HG03175 (cell line): ENCODE measurements at regions not wholly inside any gene's neighbourhood (a gene's known extent, or its start where the extent isn't known, plus 50 kb on each side); places are given as distances from the start of the nearest gene placed in this dataset.
"Not testable (repeated sequence)": the region's sequence is repeated elsewhere in the genome, so short reads cannot be mapped to it uniquely, and the experiment has no call there.

Source experiments
- ATAC-seq: cut with Tn5 transposase; IDR thresholded peaks from one replicate; pipeline ENCODE4 v1.9.1; 2021; ENCODE audit warnings: mild to moderate bottlenecking, moderate library complexity; ENCODE audit not compliant: unreplicated experiment

DNA sequence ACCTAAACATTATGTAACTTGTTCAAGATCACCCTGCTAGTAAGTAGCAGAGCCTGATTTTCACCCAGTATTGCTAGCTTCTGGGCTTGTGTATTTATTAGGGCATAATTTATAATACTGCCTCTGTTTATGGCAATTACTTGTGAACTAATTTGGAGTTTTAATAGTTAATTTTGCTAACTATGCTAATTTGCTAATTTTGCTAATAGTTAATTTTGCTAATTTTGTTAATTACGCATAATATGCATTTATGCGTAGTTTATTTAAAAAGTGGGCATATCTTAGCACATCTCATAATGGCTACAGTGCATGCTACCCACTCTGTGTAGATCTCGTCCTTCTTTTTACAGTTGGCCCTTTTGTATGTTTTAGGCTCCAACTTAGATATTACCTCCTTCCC is 898.1 kb upstream of the EPHA5 start:
- ATAC-seq = no peak

GRCh38 chr4:66568001-66568400 is 897.7 kb upstream of the EPHA5 start:
- ATAC-seq = no peak

DNA sequence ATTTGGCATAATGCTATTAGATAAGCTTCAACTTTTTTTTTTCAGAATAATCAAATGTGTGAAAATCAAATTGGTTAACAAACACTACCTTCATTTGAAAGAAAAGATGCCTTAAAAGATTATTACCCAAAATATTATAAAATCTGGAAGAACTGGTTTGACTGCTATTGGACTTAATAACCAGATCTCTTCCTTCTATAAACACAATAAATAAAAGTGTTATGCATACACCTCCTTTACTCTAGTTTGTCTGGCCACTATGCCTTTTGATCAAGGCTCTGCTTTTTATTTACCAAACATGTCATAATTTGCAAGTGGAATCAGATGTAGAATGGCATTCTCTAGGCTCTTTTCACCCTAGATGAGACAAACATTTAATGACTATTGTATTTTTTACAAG is 897.3 kb upstream of the EPHA5 start:
- no peak for ATAC-seq

- ATAC-seq = no peak
Observed at GRCh38 chr4:66565801-66566200, 895.5 kb upstream of the EPHA5 start.

- no peak for ATAC-seq
Observed at GRCh38 chr4:66564901-66565651, 894.8 kb upstream of the EPHA5 start.

DNA sequence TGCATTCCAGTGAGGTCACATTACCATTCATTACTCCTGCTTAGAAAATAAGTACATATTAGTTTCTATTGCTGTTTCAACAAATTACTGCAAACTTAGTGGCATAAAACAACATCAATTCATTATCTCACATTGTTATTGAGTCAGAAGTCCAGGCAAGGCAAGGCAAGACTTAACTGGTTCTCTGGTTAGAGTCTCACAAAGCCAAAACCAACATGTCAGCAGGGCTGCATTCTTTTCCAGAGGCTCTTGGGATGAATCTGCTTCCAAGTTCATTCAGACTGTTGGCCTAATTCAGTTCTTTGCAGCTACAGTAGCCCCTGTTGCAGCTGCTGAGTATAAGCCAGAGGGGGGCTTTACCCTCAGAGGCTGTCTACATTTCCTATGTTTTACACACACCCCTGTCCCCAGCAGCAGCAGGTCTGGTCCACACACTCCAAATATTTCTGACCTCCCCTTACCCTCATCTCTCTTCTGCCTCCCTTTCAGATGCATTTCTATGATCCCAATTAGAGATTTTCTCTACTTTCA is 892.1 kb upstream of the EPHA5 start:
- no peak for ATAC-seq

DNA sequence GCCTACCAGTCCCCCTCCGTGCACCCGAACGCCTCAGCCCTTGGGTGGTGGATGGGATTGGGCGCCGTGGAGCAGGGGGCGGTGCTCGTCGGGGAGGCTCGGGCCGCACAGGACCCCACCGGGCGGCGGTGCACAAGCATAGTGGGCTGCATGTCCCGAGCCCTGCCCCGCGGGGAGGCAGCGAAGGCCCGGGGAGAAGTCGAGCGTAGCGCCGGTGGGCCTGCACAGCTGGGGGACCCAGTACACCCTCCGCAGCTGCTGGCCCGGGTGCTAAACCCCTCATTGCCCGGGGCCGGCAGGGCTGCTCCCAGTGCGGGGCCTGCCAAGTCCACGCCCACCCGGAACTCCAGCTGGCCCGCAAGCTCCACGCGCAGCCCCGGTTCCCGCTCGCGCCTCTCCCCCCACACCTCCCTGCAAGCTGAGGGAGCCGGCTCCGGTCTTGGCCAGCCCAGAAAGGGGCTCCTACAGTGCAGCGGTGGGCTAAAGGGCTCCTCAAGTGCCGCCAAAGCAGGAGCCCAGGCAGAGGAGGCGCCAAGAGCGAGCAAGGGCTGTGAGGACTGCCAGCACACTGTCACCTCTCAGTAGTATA is 891.3 kb upstream of the EPHA5 start:
- ATAC-seq = not testable (repeated sequence)

- no peak for ATAC-seq
Observed at GRCh38 chr4:66558651-66559050, 888.4 kb upstream of the EPHA5 start.

- no peak for ATAC-seq
Observed at GRCh38 chr4:66556651-66557278, 886.5 kb upstream of the EPHA5 start.

- ATAC-seq = no peak
Observed at GRCh38 chr4:66555301-66555700, 885.0 kb upstream of the EPHA5 start.

- ATAC-seq = no peak
Observed at GRCh38 chr4:66554826-66555225, 884.5 kb upstream of the EPHA5 start.

DNA sequence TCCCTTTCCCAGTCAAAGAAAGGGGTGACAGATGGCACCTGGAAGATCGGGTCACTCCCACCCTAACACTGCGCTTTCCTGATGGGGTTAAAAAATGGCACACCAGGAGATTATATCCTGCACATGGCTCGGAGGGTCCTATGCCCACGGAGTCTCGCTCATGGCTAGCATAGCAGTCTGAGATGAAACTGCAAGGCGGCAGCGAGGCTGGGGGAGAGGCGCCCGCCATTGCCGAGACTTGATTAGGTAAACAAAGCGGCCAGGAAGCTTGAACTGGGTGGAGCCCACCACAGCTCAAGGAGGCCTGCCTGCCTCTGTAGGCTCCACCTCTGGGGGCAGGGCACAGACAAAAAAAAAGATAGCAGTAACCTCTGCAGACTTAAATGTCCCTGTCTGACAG is 875.0 kb upstream of the EPHA5 start:
- not testable (repeated sequence) for ATAC-seq

GRCh38 chr4:66544281-66544680 is 874.0 kb upstream of the EPHA5 start:
- ATAC-seq = no peak

DNA sequence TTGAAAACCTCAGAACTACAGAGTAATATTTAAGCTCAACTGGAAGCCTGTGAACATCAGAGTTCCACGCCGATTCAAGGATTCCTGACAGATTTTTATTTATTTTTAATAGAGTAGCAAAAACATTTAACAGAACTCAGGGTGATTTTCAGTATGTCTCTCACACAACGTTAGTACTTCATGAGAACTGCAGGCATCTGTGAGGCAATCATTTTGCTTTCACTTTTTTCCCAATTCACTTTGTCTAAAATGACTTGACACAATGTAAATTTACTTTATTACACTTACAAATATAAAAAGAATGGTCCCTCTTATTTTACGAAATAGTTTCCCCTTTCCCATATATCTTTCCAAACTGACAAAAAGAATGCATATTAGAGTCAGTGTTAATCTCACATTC is 869.5 kb upstream of the EPHA5 start:
- no peak for ATAC-seq

- no peak for ATAC-seq
Observed at GRCh38 chr4:66524781-66525180, 854.5 kb upstream of the EPHA5 start.

GRCh38 chr4:66522244-66522643 is 852.0 kb upstream of the EPHA5 start:
- ATAC-seq = no peak

DNA sequence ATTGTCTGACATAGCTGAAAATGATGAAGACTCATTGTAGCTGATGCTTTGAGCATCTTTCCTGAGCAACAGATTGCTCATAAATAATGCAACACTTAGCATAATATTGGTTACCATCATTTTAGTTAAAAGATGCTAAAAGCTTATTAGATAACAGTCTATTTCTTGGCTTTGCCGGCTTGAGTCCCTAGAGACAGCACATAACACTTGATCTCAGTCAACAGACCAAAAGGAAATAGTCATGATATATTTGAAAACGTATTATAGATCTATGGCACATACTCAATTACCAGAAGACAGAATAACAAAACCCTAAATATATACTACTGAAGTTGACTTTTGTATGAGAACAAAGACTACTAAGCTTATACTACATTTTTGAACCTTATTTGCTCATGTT is 846.7 kb upstream of the EPHA5 start:
- ATAC-seq = no peak

- no peak for ATAC-seq
Observed at GRCh38 chr4:66506985-66507384, 836.7 kb upstream of the EPHA5 start.

DNA sequence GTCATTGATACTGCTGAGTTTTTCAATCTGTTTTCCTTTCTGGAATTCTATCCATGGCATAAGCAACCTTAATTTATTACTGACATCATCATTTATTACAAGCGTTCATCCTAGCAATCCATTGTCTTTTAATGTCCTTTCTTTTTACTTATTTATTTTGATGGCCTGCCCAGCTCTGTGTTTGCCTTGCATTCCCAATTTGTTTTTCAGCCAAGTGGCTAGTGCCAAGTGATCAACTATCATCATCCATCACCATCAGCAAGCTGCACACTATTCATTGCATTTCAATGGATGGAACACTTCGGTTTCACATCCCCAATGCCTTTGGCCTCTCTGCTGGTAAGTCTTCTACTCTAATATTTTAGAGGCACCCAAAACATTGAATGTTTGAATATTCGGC is 831.7 kb upstream of the EPHA5 start:
- ATAC-seq = no peak

- no peak for ATAC-seq
Observed at GRCh38 chr4:66490729-66491128, 820.4 kb upstream of the EPHA5 start.

- ATAC-seq = no peak
Observed at GRCh38 chr4:66489783-66490452, 819.6 kb upstream of the EPHA5 start.

GRCh38 chr4:66489370-66489769 is 819.1 kb upstream of the EPHA5 start:
- ATAC-seq = no peak
